HepG2 (cell line): ENCODE measurements at regions not wholly inside any gene's neighbourhood (a gene's known extent, or its start where the extent isn't known, plus 50 kb on each side); places are given as distances from the start of the nearest gene placed in this dataset.

Experiments used
- BCL3 ChIP-seq: sonication (generic); formaldehyde crosslinking; IDR thresholded peaks from 2 replicates; pipeline ENCODE4 v1.5.1; 2020; ENCODE audit warnings: mild to moderate bottlenecking, missing genetic modification reagents, moderate library complexity
- DZIP1 ChIP-seq: sonication (generic); formaldehyde crosslinking; IDR thresholded peaks from 2 replicates; pipeline ENCODE4 v1.5.0; 2020; ENCODE audit warnings: mild to moderate bottlenecking, missing genetic modification reagents
- FUBP1 ChIP-seq: sonication (generic); formaldehyde crosslinking; IDR thresholded peaks from 2 replicates; pipeline ENCODE4 v1.5.1; 2020; ENCODE audit warnings: missing genetic modification reagents, mild to moderate bottlenecking, borderline replicate concordance
- GMEB1 ChIP-seq: sonication (generic); formaldehyde crosslinking; IDR thresholded peaks from 2 replicates; pipeline ENCODE4 v1.5.1; 2020; ENCODE audit warnings: missing genetic modification reagents, mild to moderate bottlenecking, borderline replicate concordance
- KDM6A ChIP-seq: IDR thresholded peaks from 2 replicates; pipeline ENCODE4 v1.6.1; 2016; ENCODE audit warnings: low read depth
- PAX8 ChIP-seq: sonication (generic); formaldehyde crosslinking; IDR thresholded peaks from 2 replicates; pipeline ENCODE4 v1.8.0; 2022; ENCODE audit warnings: mild to moderate bottlenecking, missing genetic modification reagents, borderline replicate concordance
- ZBTB46 ChIP-seq: sonication (generic); formaldehyde crosslinking; IDR thresholded peaks from 2 replicates; pipeline ENCODE4 v1.4.0; 2020; ENCODE audit warnings: mild to moderate bottlenecking, missing genetic modification reagents, borderline replicate concordance
- ZMAT3 ChIP-seq: sonication (generic); formaldehyde crosslinking; conservative IDR thresholded peaks from 2 replicates; pipeline ENCODE4 v1.7.0; 2021; ENCODE audit warnings: missing genetic modification reagents
- ZNF124 ChIP-seq: sonication (generic); formaldehyde crosslinking; IDR thresholded peaks from 2 replicates; pipeline ENCODE4 v1.4.0; 2020; ENCODE audit warnings: missing genetic modification reagents
- ZNF574 ChIP-seq: sonication (generic); formaldehyde crosslinking; IDR thresholded peaks from 2 replicates; pipeline ENCODE4 v1.4.0; 2020; ENCODE audit warnings: missing genetic modification reagents
- ZNF839 ChIP-seq: sonication (generic); formaldehyde crosslinking; IDR thresholded peaks from 2 replicates; pipeline ENCODE4 v1.4.0; 2020; ENCODE audit warnings: missing genetic modification reagents, mild to moderate bottlenecking, borderline replicate concordance

GRCh38 chr19:28534766-28535351, 678.1 kb downstream of the UQCRFS1 start (continued):
- TF ChIP-seq DZIP1 (CRISPR knock-in tag) (no peak), KDM6A (CRISPR knock-in tag) (no peak), ZNF124 (CRISPR knock-in tag) (no peak), GMEB1 (CRISPR knock-in tag) (no peak), FUBP1 (CRISPR knock-in tag) (no peak), PAX8 (no peak), ZMAT3 (CRISPR knock-in tag) (no peak), ZNF574 (CRISPR knock-in tag) (no peak), ZBTB46 (CRISPR knock-in tag) (no peak), BCL3 (CRISPR knock-in tag) (no peak), ZNF839 (CRISPR knock-in tag) (no peak)
